Body of pancreas (tissue), 4 donors: ENCODE measurements at regions not wholly inside any gene's neighbourhood (a gene's known extent, or its start where the extent isn't known, plus 50 kb on each side); places are given as distances from the start of the nearest gene placed in this dataset.
"Not testable (repeated sequence)": the region's sequence is repeated elsewhere in the genome, so short reads cannot be mapped to it uniquely, and the experiment has no call there.

Experiments
- ATAC-seq: fragments of 150-250 bp; one replicate; pipeline ENCODE4 v1.9.1; 2016
- DNase-seq, 4 donors: peaks; one replicate each; pipeline ENCODE4 v3.0.0-alpha.2; 2019
- H3K27ac ChIP-seq, 4 donors: fragments of 200-600 bp; sonication (generic); 1 replicate in 3 of 4; 2 replicates in 1 of 4; pipeline versions ENCODE4 v1.5.1 to v1.6.1; 2016 to 2019; ENCODE audit warnings: mild to moderate bottlenecking in 1 of 4, mixed read lengths in 1 of 4, moderate library complexity in 1 of 4
- H3K27me3 ChIP-seq, 2 donors: fragments of 200-600 bp; sonication (generic); one replicate each; pipeline ENCODE4 v1.6.0; 2016; ENCODE audit warnings: mild to moderate bottlenecking in 1 of 2
- H3K36me3 ChIP-seq, 2 donors: fragments of 200-600 bp; sonication (generic); replicated peaks in 1 of 2; 2 replicates each; pipeline ENCODE4 v1.5.1; 2016; ENCODE audit warnings: low read depth in 2 of 2; ENCODE audit not compliant: insufficient read depth in 1 of 2
- H3K4me1 ChIP-seq: fragments of 200-600 bp; sonication (generic); one replicate; pipeline ENCODE4 v1.6.0; 2016
- H3K4me3 ChIP-seq, 2 donors: fragments of 200-600 bp; sonication (generic); 1 replicate in 1 of 2; 2 replicates in 1 of 2; pipeline ENCODE4 v1.5.1; 2016 to 2019
- H3K9me3 ChIP-seq, 3 donors: fragments of 200-600 bp; sonication (generic); 1 replicate in 2 of 3; 2 replicates in 1 of 3; pipeline ENCODE4 v1.5.1; 2016
- POLR2A ChIP-seq, 3 donors: fragments of 450-650 bp; IDR thresholded peaks; one replicate each; pipeline ENCODE4 v1.6.1; 2016; ENCODE audit warnings: antibody characterized with exemption in 3 of 3, mild to moderate bottlenecking in 2 of 3
- WGBS, 2 donors: methylation state at CpG; one replicate each; pipeline ENCODE4 v1.1.5; 2017; 5-methylcytosine and 5-hydroxymethylcytosine counted together
- intact Hi-C: fragments of 100-400 bp; cut with DNase I; formaldehyde crosslinking; loops from one replicate; pipeline ENCODE4 v1.15.1; 2023
- TF ChIP-seq, protein P1 (sequence below), 7 experiments: fragments of 450-650 bp in 4 of 7; fragments of 200-600 bp in 3 of 7; sonication (generic) in 3 of 7; IDR thresholded peaks; one replicate each; pipeline ENCODE4 v1.5.1; 2016 to 2019; ENCODE audit warnings: antibody characterized with exemption in 7 of 7

DNA sequence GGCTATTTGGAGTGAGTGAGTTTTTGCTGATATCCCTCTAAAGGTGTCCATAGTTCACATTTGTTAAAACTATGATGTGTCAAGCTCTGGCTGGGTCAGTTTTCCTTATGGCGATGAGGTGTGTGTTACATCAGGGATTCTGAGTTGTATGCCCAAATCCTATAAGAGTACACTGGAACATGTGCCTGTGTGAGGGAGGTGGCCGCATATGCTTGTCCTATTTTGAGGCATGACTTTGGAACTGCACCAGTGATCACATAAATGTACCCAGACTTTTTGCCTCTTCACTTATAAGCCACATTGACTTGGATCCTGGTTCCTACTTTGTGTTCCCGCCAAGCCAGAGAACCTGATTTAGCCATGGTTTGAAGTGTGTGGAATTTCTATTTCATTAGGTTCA, 140.3 kb upstream of the RXFP2 start:
- TF ChIP-seq, protein P1, sequence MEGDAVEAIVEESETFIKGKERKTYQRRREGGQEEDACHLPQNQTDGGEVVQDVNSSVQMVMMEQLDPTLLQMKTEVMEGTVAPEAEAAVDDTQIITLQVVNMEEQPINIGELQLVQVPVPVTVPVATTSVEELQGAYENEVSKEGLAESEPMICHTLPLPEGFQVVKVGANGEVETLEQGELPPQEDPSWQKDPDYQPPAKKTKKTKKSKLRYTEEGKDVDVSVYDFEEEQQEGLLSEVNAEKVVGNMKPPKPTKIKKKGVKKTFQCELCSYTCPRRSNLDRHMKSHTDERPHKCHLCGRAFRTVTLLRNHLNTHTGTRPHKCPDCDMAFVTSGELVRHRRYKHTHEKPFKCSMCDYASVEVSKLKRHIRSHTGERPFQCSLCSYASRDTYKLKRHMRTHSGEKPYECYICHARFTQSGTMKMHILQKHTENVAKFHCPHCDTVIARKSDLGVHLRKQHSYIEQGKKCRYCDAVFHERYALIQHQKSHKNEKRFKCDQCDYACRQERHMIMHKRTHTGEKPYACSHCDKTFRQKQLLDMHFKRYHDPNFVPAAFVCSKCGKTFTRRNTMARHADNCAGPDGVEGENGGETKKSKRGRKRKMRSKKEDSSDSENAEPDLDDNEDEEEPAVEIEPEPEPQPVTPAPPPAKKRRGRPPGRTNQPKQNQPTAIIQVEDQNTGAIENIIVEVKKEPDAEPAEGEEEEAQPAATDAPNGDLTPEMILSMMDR (IDR thresholded peaks at IDR 0.05), result no peak
- DNase-seq, result no peak
- Histone ChIP-seq H3K4me1 (no peaks in the 10 kb centered on the region), H3K27ac (no peak overlapping the region), H3K4me3 (no peak overlapping the region), H3K36me3 (no peaks in the 10 kb centered on the region), H3K9me3 (no peaks in the 10 kb centered on the region), H3K27me3 (no peaks in the 10 kb centered on the region)
- no peak for ATAC-seq
- intact Hi-C loops, result no loop called here
- WGBS, 2 donors, result 79 to 84% methylated on average over 3 of the region's 3 CpGs

DNA sequence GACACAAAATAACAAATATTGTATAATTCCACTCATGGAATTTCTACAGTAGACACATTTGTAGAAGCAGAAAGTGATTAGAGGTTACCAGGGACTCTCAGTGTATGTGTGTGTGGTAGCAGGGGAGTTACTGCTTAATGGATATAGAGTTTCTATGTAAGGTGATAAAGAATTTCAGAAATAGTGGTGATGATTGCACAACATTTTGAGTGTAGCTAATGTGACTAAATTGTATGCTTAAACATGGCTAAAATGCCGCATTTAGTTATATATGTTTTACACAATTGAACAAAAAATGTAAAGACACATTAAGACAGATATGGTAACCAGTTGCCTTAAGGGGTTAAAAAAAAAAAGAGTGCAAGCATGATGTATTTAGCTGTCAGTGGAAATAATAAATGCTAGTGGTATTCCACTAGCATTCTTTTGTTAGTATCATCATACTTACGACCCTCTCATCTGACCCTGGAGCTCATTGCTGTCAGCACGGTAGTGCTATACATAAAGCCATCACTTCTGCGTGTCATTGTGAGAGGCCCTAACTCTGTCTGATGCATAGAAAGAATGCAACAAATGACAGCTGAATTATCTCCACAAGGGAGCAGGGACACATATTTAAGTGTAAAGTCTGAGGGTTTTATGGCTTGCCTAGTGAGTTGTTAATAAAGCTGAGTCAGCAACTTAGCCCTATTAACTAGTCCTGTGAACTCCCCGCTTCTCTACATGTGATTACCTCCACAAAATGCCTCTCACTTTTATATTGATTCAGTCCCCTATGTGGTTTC, 134.1 kb upstream of the RXFP2 start:
- TF ChIP-seq, protein P1 (IDR thresholded peaks at IDR 0.05), result no peak
- no peak for TF ChIP-seq POLR2A (IDR thresholded peaks at IDR 0.05)
- no peaks in the 10 kb centered on the region for H3K27me3 ChIP-seq
- no peak overlapping the region for H3K27ac ChIP-seq
- ATAC-seq (no peak), DNase-seq (no peak)
- intact Hi-C loops, result no loop called here
- WGBS, 2 donors, result 51% methylated on average over 5 of the region's 5 CpGs
- no peaks in the 10 kb centered on the region for H3K9me3 ChIP-seq
- H3K4me3 ChIP-seq, result no peak overlapping the region
- H3K36me3 ChIP-seq, result no peaks in the 10 kb centered on the region
- H3K4me1 ChIP-seq, result no peaks in the 10 kb centered on the region

DNA sequence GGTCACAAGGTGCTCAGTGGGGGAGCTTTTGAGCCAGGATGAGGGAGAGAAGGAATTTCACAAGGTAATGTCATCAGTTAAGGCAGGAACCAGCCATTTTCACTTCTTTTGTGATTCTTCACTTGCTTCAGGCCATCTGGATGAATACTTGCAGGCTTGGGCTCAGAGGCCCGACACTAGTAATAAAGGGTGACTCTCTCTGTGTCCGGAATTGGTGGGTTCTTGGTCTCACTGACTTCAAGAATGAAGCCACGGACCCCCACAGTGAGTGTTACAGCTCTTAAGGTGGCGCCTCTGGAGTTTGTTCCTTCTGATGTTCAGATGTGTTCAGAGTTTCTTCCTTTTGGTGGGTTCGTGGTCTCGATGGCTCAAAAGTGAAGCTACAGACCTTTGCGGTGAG, 131.8 kb upstream of the RXFP2 start:
- DNase-seq, ATAC-seq, H3K9me3 ChIP-seq, intact Hi-C loops, H3K4me1 ChIP-seq, H3K4me3 ChIP-seq, H3K36me3 ChIP-seq, H3K27ac ChIP-seq, H3K27me3 ChIP-seq: not testable (repeated sequence)
- 72 to 84% methylated on average over 7 of the region's 7 CpGs for WGBS, 2 donors

DNA sequence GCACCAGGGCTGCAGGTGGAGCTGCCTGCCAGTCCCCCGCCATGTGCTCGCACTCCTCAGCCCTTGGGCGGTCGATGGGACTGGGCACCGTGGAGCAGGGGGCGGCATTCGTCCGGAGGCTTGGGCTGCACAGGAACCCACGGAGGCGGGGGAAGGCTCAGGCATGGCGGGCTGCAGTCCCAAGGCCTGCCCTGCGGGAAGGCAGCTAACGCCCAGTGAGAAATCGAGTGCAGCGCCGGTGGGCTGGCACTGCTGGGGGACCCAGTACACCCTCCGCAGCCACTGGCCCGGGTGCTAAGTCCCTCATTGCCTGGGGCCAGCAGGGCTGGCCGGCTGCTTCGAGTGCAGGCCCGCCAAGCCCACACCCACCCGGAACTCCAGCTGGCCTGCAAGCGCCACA, 130.5 kb upstream of the RXFP2 start:
- H3K4me1 ChIP-seq, ATAC-seq, H3K4me3 ChIP-seq, H3K9me3 ChIP-seq, H3K27me3 ChIP-seq, H3K36me3 ChIP-seq, intact Hi-C loops, DNase-seq, H3K27ac ChIP-seq: not testable (repeated sequence)
- 90% methylated on average over 14 of the region's 23 CpGs; no CpG with 5 or more reads in 1 of the 2 donors for WGBS, 2 donors

DNA sequence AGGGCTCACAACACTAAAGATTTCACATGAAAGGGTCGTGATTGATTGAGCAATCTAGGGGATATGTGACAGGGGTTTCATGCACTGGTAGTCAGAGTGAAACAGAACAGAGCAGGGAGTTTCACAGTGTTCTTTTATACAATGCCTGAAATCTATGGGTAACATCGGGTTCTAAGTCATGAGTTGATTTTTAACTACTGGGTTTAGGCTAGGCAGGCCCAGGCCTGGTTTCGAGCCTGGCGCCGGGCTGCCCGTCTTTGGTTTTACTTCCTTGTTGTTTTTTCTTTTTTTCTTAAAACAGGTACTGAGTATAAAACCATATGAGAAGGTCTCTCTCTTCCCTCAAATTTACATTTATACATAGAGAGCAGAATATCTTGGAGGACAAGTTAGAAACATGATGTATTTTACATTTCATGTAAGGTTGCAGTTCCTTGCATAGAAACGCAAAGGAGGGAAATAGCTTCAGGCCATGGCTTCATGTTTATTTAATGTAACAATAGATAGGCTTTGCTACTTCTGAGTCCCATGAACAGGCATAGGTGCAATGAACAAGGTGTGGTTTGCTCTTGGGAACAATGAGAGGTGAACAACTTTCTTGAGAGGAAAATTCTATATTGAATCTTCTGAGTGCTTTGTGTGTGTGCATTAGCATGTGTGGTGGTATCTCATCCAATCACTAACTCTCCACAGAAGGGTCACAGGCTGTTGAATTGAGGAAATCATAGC, 128.9 kb upstream of the RXFP2 start:
- DNase-seq (no peak), ATAC-seq (no peak)
- H3K4me1 ChIP-seq, result no peaks in the 10 kb centered on the region
- no peak overlapping the region for H3K27ac ChIP-seq
- no peaks in the 10 kb centered on the region for H3K36me3 ChIP-seq
- H3K9me3 ChIP-seq, result no peaks in the 10 kb centered on the region
- intact Hi-C loops, result no loop called here
- 73 to 83% methylated on average over 7 of the region's 7 CpGs for WGBS, 2 donors
- no peak overlapping the region for H3K4me3 ChIP-seq
- TF ChIP-seq, protein P1 (IDR thresholded peaks at IDR 0.05), result no peak
- no peak for TF ChIP-seq POLR2A (IDR thresholded peaks at IDR 0.05)
- H3K27me3 ChIP-seq, result no peaks in the 10 kb centered on the region
